GM12878 (cell line): ENCODE measurements at regions not wholly inside any gene's neighbourhood (a gene's known extent, or its start where the extent isn't known, plus 50 kb on each side); places are given as distances from the start of the nearest gene placed in this dataset.

Experiments
- ATAC-seq: fragments of 200-7000 bp; cut with Tn5 transposase; 3 replicates; pipeline ENCODE4 v1.9.1; 2020; ENCODE audit warnings: mild to moderate bottlenecking, moderate library complexity
- BruUV-seq: library from RNA; stranded (reverse); fragments of 400-500 nt; replicated peaks from 2 replicates; lab custom pipeline; 2021; lab: Mats Ljungman, UMichigan
- CTCF ChIA-PET: fragments of 300-600 bp; sonication (Branson Sonifier 250); formaldehyde crosslinking; extraction: SDS; loops from one replicate; lab custom pipeline; 2021; ENCODE audit warnings: inconsistent platforms; lab: Yijun Ruan, JAX
- POLR2A ChIA-PET: fragments of 350-600 bp; formaldehyde crosslinking; extraction: SDS; loops from one replicate; lab custom pipeline; 2021; ENCODE audit warnings: inconsistent platforms; lab: Charles Lee
- RAD21 ChIA-PET: fragments of 300-600 bp; sonication (Branson Sonifier 250); formaldehyde crosslinking; loops from one replicate; lab custom pipeline; 2023; ENCODE audit warnings: antibody characterized with exemption; ENCODE audit not compliant: unreplicated experiment; lab: Charles Lee
- SMC1A ChIA-PET: fragments of 300-600 bp; sonication (Branson Sonifier 250); formaldehyde crosslinking; loops from one replicate; lab custom pipeline; 2023; ENCODE audit not compliant: unreplicated experiment, uncharacterized antibody; lab: Charles Lee
- DNase-seq: peaks from one replicate; pipeline ENCODE4 v3.0.0-alpha.2; 2011; ENCODE audit warnings: low read depth, low spot score
- FAIRE-seq: peaks from 3 replicates; lab custom pipeline; 2011; peaks lifted over from hg19 to GRCh38; lab: Jason Lieb, UNC
- H2AFZ ChIP-seq: 2 replicates; pipeline ENCODE4 v1.6.0; 2011; ENCODE audit warnings: low read depth, low read length, control low read depth; ENCODE audit not compliant: control insufficient read depth
- H3K27ac ChIP-seq: 2 replicates; pipeline ENCODE4 v1.5.1; 2011; ENCODE audit warnings: control low read depth; ENCODE audit not compliant: control insufficient read depth, insufficient read depth
- H3K27me3 ChIP-seq, 2 experiments: replicated peaks in 1 of 2; 2 replicates each; pipeline versions ENCODE4 v1.6.0 to v1.6.1; 2011; ENCODE audit warnings: low read length in 1 of 2; ENCODE audit not compliant: control insufficient read depth in 2 of 2, insufficient read depth in 2 of 2
- H3K36me3 ChIP-seq, 2 experiments: 2 replicates each; pipeline ENCODE4 v1.5.1; 2011; ENCODE audit warnings: low read length in 1 of 2; ENCODE audit not compliant: control insufficient read depth in 2 of 2, insufficient read depth in 2 of 2
- H3K4me1 ChIP-seq: 2 replicates; pipeline ENCODE4 v1.6.1; 2011; ENCODE audit warnings: mild to moderate bottlenecking, low read length, moderate library complexity, mixed read lengths; ENCODE audit not compliant: control insufficient read depth, insufficient read depth
- H3K4me2 ChIP-seq: 2 replicates; pipeline ENCODE4 v1.6.0; 2011; ENCODE audit warnings: control low read depth; ENCODE audit not compliant: control insufficient read depth, insufficient read depth
- H3K4me3 ChIP-seq: fragments of 200-600 bp; sonication (generic); 2 replicates; pipeline ENCODE4 v1.5.1; 2016
- H3K79me2 ChIP-seq: 2 replicates; pipeline ENCODE4 v1.6.0; 2011; ENCODE audit warnings: low read length; ENCODE audit not compliant: control insufficient read depth, insufficient read depth
- H3K9ac ChIP-seq: 2 replicates; pipeline ENCODE4 v1.8.0; 2011; ENCODE audit warnings: low read length, control low read depth, mixed read lengths; ENCODE audit not compliant: control insufficient read depth, insufficient read depth
- H3K9me3 ChIP-seq: replicated peaks from 3 replicates; pipeline ENCODE4 v1.5.1; 2011; ENCODE audit warnings: mild to moderate bottlenecking, low read length; ENCODE audit not compliant: control insufficient read depth, insufficient read depth
- H4K20me1 ChIP-seq: 2 replicates; pipeline ENCODE4 v1.6.0; 2011; ENCODE audit not compliant: control insufficient read depth, insufficient read depth
- BCL3 ChIP-seq: IDR thresholded peaks from 2 replicates; pipeline ENCODE4 v1.6.1; 2011; ENCODE audit warnings: borderline replicate concordance, low read depth, mild to moderate bottlenecking, moderate library complexity, low read length; ENCODE audit not compliant: insufficient read depth, poor library complexity, severe bottlenecking
- BHLHE40 ChIP-seq, 2 experiments: fragments of 450-650 bp in 1 of 2; IDR thresholded peaks; 2 replicates each; pipeline ENCODE4 v1.6.1; 2011 to 2017; ENCODE audit warnings: low read depth in 2 of 2, borderline replicate concordance in 1 of 2, improper control_type of control experiment in 1 of 2, low read length in 1 of 2, mild to moderate bottlenecking in 1 of 2
- BMI1 ChIP-seq: fragments of 450-650 bp; IDR thresholded peaks from 2 replicates; pipeline ENCODE4 v1.6.1; 2016; ENCODE audit warnings: mild to moderate bottlenecking, moderate library complexity, borderline replicate concordance
- E2F4 ChIP-seq: IDR thresholded peaks from 2 replicates; pipeline ENCODE4 v1.6.1; 2012; ENCODE audit warnings: low read depth, low read length, improper control_type of control experiment
- FOXK2 ChIP-seq: fragments of 450-650 bp; IDR thresholded peaks from 2 replicates; pipeline ENCODE4 v1.6.1; 2017; ENCODE audit warnings: mild to moderate bottlenecking, moderate library complexity
- IKZF1 ChIP-seq: fragments of 450-650 bp; conservative IDR thresholded peaks from 2 replicates; pipeline ENCODE4 v1.6.1; 2017; ENCODE audit warnings: antibody characterized with exemption, mild to moderate bottlenecking
- KDM1A ChIP-seq: fragments of 200-600 bp; sonication (generic); IDR thresholded peaks from 2 replicates; pipeline ENCODE4 v1.6.1; 2016; ENCODE audit warnings: borderline replicate concordance
- NR2C1 ChIP-seq: fragments of 450-650 bp; IDR thresholded peaks from 2 replicates; pipeline ENCODE4 v1.6.1; 2017; ENCODE audit warnings: antibody characterized with exemption, mild to moderate bottlenecking, moderate library complexity
- RAD51 ChIP-seq: fragments of 450-650 bp; IDR thresholded peaks from 2 replicates; pipeline ENCODE4 v1.6.1; 2016; ENCODE audit warnings: moderate library complexity, mild to moderate bottlenecking, inconsistent platforms
- RFX5 ChIP-seq: IDR thresholded peaks from 2 replicates; pipeline ENCODE4 v1.6.1; 2011; ENCODE audit warnings: low read depth, low read length, improper control_type of control experiment
- SREBF1 ChIP-seq: IDR thresholded peaks from 2 replicates; pipeline ENCODE4 v1.6.1; 2012; ENCODE audit warnings: mild to moderate bottlenecking, low read length
- USF1 ChIP-seq: IDR thresholded peaks from 2 replicates; pipeline ENCODE4 v1.6.1; 2011; ENCODE audit warnings: borderline replicate concordance, low read depth, mild to moderate bottlenecking, moderate library complexity, mixed read lengths, low read length; ENCODE audit not compliant: insufficient read depth; ENCODE audit errors: extremely low read length
- WGBS: methylation state at CpG from one replicate; pipeline ENCODE4 v1.1.6; 2016; ENCODE audit warnings: low lambda C conversion rate; ENCODE audit not compliant: insufficient replicate concordance, insufficient coverage; ENCODE audit errors: missing lambda C conversion rate; 5-methylcytosine and 5-hydroxymethylcytosine counted together
- in situ Hi-C: fragments of 300-500 bp; cut with MboI; formaldehyde crosslinking; loops from 9 replicates; pipeline ENCODE4 v1.14.3; 2018; ENCODE audit warnings: mixed read lengths
- intact Hi-C: fragments of 100-400 bp; cut with micrococcal nuclease; formaldehyde crosslinking; loops from one replicate; pipeline ENCODE4 v1.14.2; 2022; ENCODE audit not compliant: unreplicated experiment
- TF ChIP-seq, protein P1 (sequence below): fragments of 450-650 bp; IDR thresholded peaks from 2 replicates; pipeline ENCODE4 v1.6.1; 2017; ENCODE audit warnings: borderline replicate concordance
- TF ChIP-seq, protein P2 (sequence below): fragments of 450-650 bp; IDR thresholded peaks from 2 replicates; pipeline ENCODE4 v1.6.1; 2017; ENCODE audit warnings: mild to moderate bottlenecking
- TF ChIP-seq, protein P3 (sequence below): IDR thresholded peaks from 2 replicates; pipeline ENCODE4 v1.6.1; 2012; ENCODE audit warnings: low read depth, low read length, improper control_type of control experiment

- FAIRE-seq (no peak), ATAC-seq (no peak), DNase-seq (no peak)
- TF ChIP-seq SREBF1 (no peak), IKZF1 (no peak), NR2C1 (no peak), KDM1A (no peak), RFX5 (no peak), USF1 (no peak), BHLHE40 (IDR thresholded peaks at IDR 0.05; ENCODE audit: borderline replicate concordance in 1 of 2, low read depth in 2 of 2, low read length in 1 of 2) (no peak), BMI1 (no peak), BCL3 (no peak), FOXK2 (no peak), E2F4 (no peak), RAD51 (no peak)
- TF ChIP-seq, protein P1, sequence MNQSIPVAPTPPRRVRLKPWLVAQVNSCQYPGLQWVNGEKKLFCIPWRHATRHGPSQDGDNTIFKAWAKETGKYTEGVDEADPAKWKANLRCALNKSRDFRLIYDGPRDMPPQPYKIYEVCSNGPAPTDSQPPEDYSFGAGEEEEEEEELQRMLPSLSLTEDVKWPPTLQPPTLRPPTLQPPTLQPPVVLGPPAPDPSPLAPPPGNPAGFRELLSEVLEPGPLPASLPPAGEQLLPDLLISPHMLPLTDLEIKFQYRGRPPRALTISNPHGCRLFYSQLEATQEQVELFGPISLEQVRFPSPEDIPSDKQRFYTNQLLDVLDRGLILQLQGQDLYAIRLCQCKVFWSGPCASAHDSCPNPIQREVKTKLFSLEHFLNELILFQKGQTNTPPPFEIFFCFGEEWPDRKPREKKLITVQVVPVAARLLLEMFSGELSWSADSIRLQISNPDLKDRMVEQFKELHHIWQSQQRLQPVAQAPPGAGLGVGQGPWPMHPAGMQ = no peak
- TF ChIP-seq, protein P2, sequence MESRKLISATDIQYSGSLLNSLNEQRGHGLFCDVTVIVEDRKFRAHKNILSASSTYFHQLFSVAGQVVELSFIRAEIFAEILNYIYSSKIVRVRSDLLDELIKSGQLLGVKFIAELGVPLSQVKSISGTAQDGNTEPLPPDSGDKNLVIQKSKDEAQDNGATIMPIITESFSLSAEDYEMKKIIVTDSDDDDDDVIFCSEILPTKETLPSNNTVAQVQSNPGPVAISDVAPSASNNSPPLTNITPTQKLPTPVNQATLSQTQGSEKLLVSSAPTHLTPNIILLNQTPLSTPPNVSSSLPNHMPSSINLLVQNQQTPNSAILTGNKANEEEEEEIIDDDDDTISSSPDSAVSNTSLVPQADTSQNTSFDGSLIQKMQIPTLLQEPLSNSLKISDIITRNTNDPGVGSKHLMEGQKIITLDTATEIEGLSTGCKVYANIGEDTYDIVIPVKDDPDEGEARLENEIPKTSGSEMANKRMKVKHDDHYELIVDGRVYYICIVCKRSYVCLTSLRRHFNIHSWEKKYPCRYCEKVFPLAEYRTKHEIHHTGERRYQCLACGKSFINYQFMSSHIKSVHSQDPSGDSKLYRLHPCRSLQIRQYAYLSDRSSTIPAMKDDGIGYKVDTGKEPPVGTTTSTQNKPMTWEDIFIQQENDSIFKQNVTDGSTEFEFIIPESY = no peak
- TF ChIP-seq, protein P3, sequence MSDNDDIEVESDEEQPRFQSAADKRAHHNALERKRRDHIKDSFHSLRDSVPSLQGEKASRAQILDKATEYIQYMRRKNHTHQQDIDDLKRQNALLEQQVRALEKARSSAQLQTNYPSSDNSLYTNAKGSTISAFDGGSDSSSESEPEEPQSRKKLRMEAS = no peak
- ChIA-PET SMC1A (no interaction called here), CTCF (no interaction called here), POLR2A (no interaction called here), RAD21 (no interaction called here)
- Histone ChIP-seq H3K4me2 (no peak overlapping the region), H4K20me1 (no peaks in the 10 kb centered on the region), H3K9me3 (no peaks in the 10 kb centered on the region), H3K36me3 (no peaks in the 10 kb centered on the region), H3K4me3 (no peak overlapping the region), H3K9ac (no peak overlapping the region), H3K27ac (no peak overlapping the region), H2AFZ (no peak overlapping the region), H3K4me1 (no peaks in the 10 kb centered on the region), H3K79me2 (no peaks in the 10 kb centered on the region), H3K27me3 (no peaks in the 10 kb centered on the region)
- intact Hi-C loops = no loop called here
- WGBS = 20% methylated on average over 3 of the region's 3 CpGs
- in situ Hi-C loops = no loop called here
- no TSS peak for BruUV-seq
These were observed 123.5 kb downstream of the THBS2 start for GRCh38 chr6:169130113-169130512.
